DND-41 (cell line): ENCODE measurements at regions not wholly inside any gene's neighbourhood (a gene's known extent, or its start where the extent isn't known, plus 50 kb on each side); places are given as distances from the start of the nearest gene placed in this dataset.
"Not testable (repeated sequence)": the region's sequence is repeated elsewhere in the genome, so short reads cannot be mapped to it uniquely, and the experiment has no call there.

ENCODE experiments used
- ATAC-seq: fragments of 200-7000 bp; cut with Tn5 transposase; 3 replicates; pipeline ENCODE4 v1.9.1; 2021; ENCODE audit warnings: low read depth; ENCODE audit not compliant: insufficient read depth
- DNase-seq: peaks from one replicate; pipeline ENCODE4 v3.0.0-alpha.2; 2020
- H2AFZ ChIP-seq: 2 replicates; pipeline ENCODE4 v1.6.0; 2012; ENCODE audit warnings: low read depth, low read length
- H3K27ac ChIP-seq: 2 replicates; pipeline ENCODE4 v1.5.1; 2012; ENCODE audit warnings: low read length, inconsistent platforms
- H3K27me3 ChIP-seq: fragments of 200-600 bp; sonication (generic); 2 replicates; pipeline ENCODE4 v1.6.0; 2012; ENCODE audit warnings: low read length, mild to moderate bottlenecking, inconsistent platforms; ENCODE audit not compliant: insufficient read depth, poor library complexity
- H3K36me3 ChIP-seq: 2 replicates; pipeline ENCODE4 v1.5.1; 2012; ENCODE audit warnings: low read length, inconsistent platforms; ENCODE audit not compliant: insufficient read depth
- H3K4me1 ChIP-seq: 2 replicates; pipeline ENCODE4 v1.5.1; 2012; ENCODE audit warnings: mild to moderate bottlenecking, low read length; ENCODE audit not compliant: insufficient read depth
- H3K4me2 ChIP-seq: 2 replicates; pipeline ENCODE4 v1.6.0; 2012; ENCODE audit warnings: mild to moderate bottlenecking, moderate library complexity, low read length, inconsistent platforms; ENCODE audit not compliant: insufficient read depth
- H3K4me3 ChIP-seq, 2 experiments: fragments of 200-600 bp in 1 of 2; shearing (Covaris generic) in 1 of 2; 2 replicates each; pipeline ENCODE4 v1.5.1; 2012 to 2016; ENCODE audit warnings: inconsistent platforms in 2 of 2, low read length in 2 of 2, mild to moderate bottlenecking in 2 of 2, low read depth in 1 of 2, moderate library complexity in 1 of 2
- H3K79me2 ChIP-seq: 2 replicates; pipeline ENCODE4 v1.6.0; 2012; ENCODE audit warnings: low read length, inconsistent platforms; ENCODE audit not compliant: insufficient read depth
- H3K9ac ChIP-seq: 2 replicates; pipeline ENCODE4 v1.6.0; 2012; ENCODE audit warnings: low read depth, mild to moderate bottlenecking, inconsistent platforms, low read length, moderate library complexity
- H3K9me3 ChIP-seq: 2 replicates; pipeline ENCODE4 v1.5.1; 2012; ENCODE audit warnings: low read length, moderate library complexity, mild to moderate bottlenecking, inconsistent platforms; ENCODE audit not compliant: insufficient read depth, severe bottlenecking
- H4K20me1 ChIP-seq: 2 replicates; pipeline ENCODE4 v1.6.0; 2012; ENCODE audit warnings: low read length; ENCODE audit not compliant: insufficient read depth
- CTCF ChIP-seq: IDR thresholded peaks from 2 replicates; pipeline ENCODE4 v1.5.1; 2012; ENCODE audit warnings: borderline replicate concordance, low read length, moderate library complexity, mild to moderate bottlenecking; ENCODE audit not compliant: poor library complexity, severe bottlenecking; ENCODE audit errors: extremely low read depth
- EZH2 ChIP-seq: IDR thresholded peaks from 3 replicates; pipeline ENCODE4 v1.6.1; 2012; ENCODE audit warnings: borderline replicate concordance, low read depth, mild to moderate bottlenecking, moderate library complexity, low read length, inconsistent platforms; ENCODE audit not compliant: severe bottlenecking

- Histone ChIP-seq H3K79me2 (peaks cover 18% of the 10 kb centered on the region), H3K27me3 (no peaks in the 10 kb centered on the region), H3K4me2 (peak overlapping the region; percentile 70), H3K27ac (peak overlapping the region; percentile 90), H4K20me1 (no peaks in the 10 kb centered on the region), H2AFZ (no peak overlapping the region), H3K4me3 (peak overlapping the region; percentile 33 to 55; a peak in 3 of 4 replicates), H3K9ac (peak overlapping the region; percentile 72), H3K36me3 (no peaks in the 10 kb centered on the region), H3K9me3 (no peaks in the 10 kb centered on the region), H3K4me1 (peaks cover 52% of the 10 kb centered on the region)
- peak; percentile 8; the same call in 2 of the 3 replicates for ATAC-seq
- TF ChIP-seq CTCF (no peak), EZH2 (no peak)
- no peak for DNase-seq
These were observed 87.0 kb downstream of the OR2B2 start for GRCh38 chr6:27825025-27825793.

GRCh38 chr6:27824211-27825024 lies 87.8 kb downstream of the OR2B2 start:
- Histone ChIP-seq H3K79me2 (peaks cover 11% of the 10 kb centered on the region), H3K4me1 (peaks cover 52% of the 10 kb centered on the region), H3K27ac (peak overlapping the region; percentile 90), H3K9ac (peak overlapping the region; percentile 72), H3K4me3 (peak overlapping the region; percentile 33 to 55), H3K4me2 (peak overlapping the region; percentile 70)
- not testable (repeated sequence) for H3K9me3 ChIP-seq, H4K20me1 ChIP-seq, H2AFZ ChIP-seq, H3K27me3 ChIP-seq, H3K36me3 ChIP-seq
- DNase-seq: peak; percentile 75
- peak; percentile 72 for ATAC-seq

GRCh38 chr6:27823714-27824210 lies 88.4 kb downstream of the OR2B2 start:
- not testable (repeated sequence) for H3K27me3 ChIP-seq, H3K36me3 ChIP-seq, H3K9me3 ChIP-seq, H3K79me2 ChIP-seq, H4K20me1 ChIP-seq
- Histone ChIP-seq H3K4me2 (peak overlapping the region; percentile 63), H2AFZ (peak overlapping the region; percentile 45; the same call in 1 of the 2 replicates), H3K4me3 (peak overlapping the region; percentile 9 to 53; a peak in 3 of 4 replicates), H3K9ac (peak overlapping the region; percentile 72), H3K4me1 (peaks cover 46% of the 10 kb centered on the region), H3K27ac (peak overlapping the region; percentile 100)
- DNase-seq (peak; percentile 90), ATAC-seq (peak; percentile 80)

- H3K79me2 ChIP-seq: peaks cover 2% of the 10 kb centered on the region; the same call in 1 of the 2 replicates
- H3K27me3 ChIP-seq: no peaks in the 10 kb centered on the region
- no peak overlapping the region for H3K9ac ChIP-seq
- no peaks in the 10 kb centered on the region for H3K36me3 ChIP-seq
- H3K9me3 ChIP-seq: no peaks in the 10 kb centered on the region
- no peak overlapping the region for H3K4me3 ChIP-seq
- H3K27ac ChIP-seq: peak overlapping the region; percentile 11; the same call in 1 of the 2 replicates
- ATAC-seq (no peak), DNase-seq (no peak)
- H2AFZ ChIP-seq: no peak overlapping the region
- H4K20me1 ChIP-seq: no peaks in the 10 kb centered on the region
- H3K4me1 ChIP-seq: peaks cover 17% of the 10 kb centered on the region
- H3K4me2 ChIP-seq: no peak overlapping the region
- TF ChIP-seq CTCF (no peak), EZH2 (no peak)
These were observed 95.3 kb downstream of the OR2B2 start for GRCh38 chr6:27816906-27817305.
